T-helper 2 cell treated with Interferon-gamma antibody and Interleukin-4, amounts not matched to agents 5 μg/mL and 100 μg/mL, for 36 hours (primary cell): ENCODE measurements at regions not wholly inside any gene's neighbourhood (a gene's known extent, or its start where the extent isn't known, plus 50 kb on each side); places are given as distances from the start of the nearest gene placed in this dataset.
"Not testable (repeated sequence)": the region's sequence is repeated elsewhere in the genome, so short reads cannot be mapped to it uniquely, and the experiment has no call there.

Experiments
- DNase-seq: peaks from one replicate; pipeline ENCODE4 v3.0.0; 2021; ENCODE audit warnings: low spot score
- H3K27ac Mint-ChIP-seq: one replicate; pipeline ENCODE4 v1.8.0; 2021; ENCODE audit warnings: mild to moderate bottlenecking, mixed read lengths
- H3K27me3 Mint-ChIP-seq: one replicate; pipeline ENCODE4 v1.8.0; 2021; ENCODE audit warnings: low read depth, mixed read lengths
- H3K36me3 Mint-ChIP-seq: one replicate; pipeline ENCODE4 v1.8.0; 2021; ENCODE audit warnings: low read depth, mixed read lengths
- H3K4me1 Mint-ChIP-seq: one replicate; pipeline ENCODE4 v1.8.0; 2021; ENCODE audit warnings: low read depth, mixed read lengths
- H3K4me3 Mint-ChIP-seq: one replicate; pipeline ENCODE4 v1.8.0; 2022; ENCODE audit warnings: mild to moderate bottlenecking, moderate library complexity, mixed read lengths
- H3K9me3 Mint-ChIP-seq: one replicate; pipeline ENCODE4 v1.8.0; 2021; ENCODE audit warnings: mixed read lengths

- H3K4me1 Mint-ChIP-seq = no peaks in the 10 kb centered on the region
- H3K27ac Mint-ChIP-seq = no peak overlapping the region
- no peaks in the 10 kb centered on the region for H3K27me3 Mint-ChIP-seq
- H3K36me3 Mint-ChIP-seq = no peaks in the 10 kb centered on the region
- no peaks in the 10 kb centered on the region for H3K9me3 Mint-ChIP-seq
- no peak for DNase-seq
- H3K4me3 Mint-ChIP-seq = no peak overlapping the region
These were observed 60.4 kb upstream of the PDHA2 start for GRCh38 chr4:95779447-95779846.

GRCh38 chr4:95778666-95779065, 61.2 kb upstream of the PDHA2 start:
- no peaks in the 10 kb centered on the region for H3K27me3 Mint-ChIP-seq
- H3K4me1 Mint-ChIP-seq = no peaks in the 10 kb centered on the region
- H3K4me3 Mint-ChIP-seq = no peak overlapping the region
- no peaks in the 10 kb centered on the region for H3K36me3 Mint-ChIP-seq
- no peaks in the 10 kb centered on the region for H3K9me3 Mint-ChIP-seq
- DNase-seq = no peak
- H3K27ac Mint-ChIP-seq = no peak overlapping the region

- DNase-seq, H3K9me3 Mint-ChIP-seq, H3K27me3 Mint-ChIP-seq, H3K4me1 Mint-ChIP-seq, H3K27ac Mint-ChIP-seq, H3K36me3 Mint-ChIP-seq, H3K4me3 Mint-ChIP-seq: not testable (repeated sequence)
These were observed 69.3 kb upstream of the PDHA2 start for GRCh38 chr4:95770605-95771004.

- DNase-seq = no peak
- Mint-ChIP-seq H3K4me3 (no peak overlapping the region), H3K4me1 (no peaks in the 10 kb centered on the region), H3K36me3 (no peaks in the 10 kb centered on the region), H3K9me3 (no peaks in the 10 kb centered on the region), H3K27ac (no peak overlapping the region), H3K27me3 (no peaks in the 10 kb centered on the region)
These were observed 74.9 kb upstream of the PDHA2 start for GRCh38 chr4:95764961-95765360.

GRCh38 chr4:95761871-95762270, 78.0 kb upstream of the PDHA2 start:
- no peaks in the 10 kb centered on the region for H3K9me3 Mint-ChIP-seq
- H3K36me3 Mint-ChIP-seq = no peaks in the 10 kb centered on the region
- DNase-seq = no peak
- H3K27me3 Mint-ChIP-seq = no peaks in the 10 kb centered on the region
- H3K4me1 Mint-ChIP-seq = no peaks in the 10 kb centered on the region
- H3K27ac Mint-ChIP-seq = no peak overlapping the region
- H3K4me3 Mint-ChIP-seq = no peak overlapping the region

GRCh38 chr4:95761426-95761825, 78.5 kb upstream of the PDHA2 start:
- H3K4me3 Mint-ChIP-seq = no peak overlapping the region
- no peak overlapping the region for H3K27ac Mint-ChIP-seq
- no peak for DNase-seq
- H3K4me1 Mint-ChIP-seq = no peaks in the 10 kb centered on the region
- no peaks in the 10 kb centered on the region for H3K27me3 Mint-ChIP-seq
- no peaks in the 10 kb centered on the region for H3K9me3 Mint-ChIP-seq
- H3K36me3 Mint-ChIP-seq = no peaks in the 10 kb centered on the region

GRCh38 chr4:95760646-95761045, 79.2 kb upstream of the PDHA2 start:
- H3K27ac Mint-ChIP-seq, H3K36me3 Mint-ChIP-seq, H3K4me3 Mint-ChIP-seq, H3K27me3 Mint-ChIP-seq, DNase-seq, H3K4me1 Mint-ChIP-seq, H3K9me3 Mint-ChIP-seq: not testable (repeated sequence)

- Mint-ChIP-seq H3K4me3 (no peak overlapping the region), H3K36me3 (no peaks in the 10 kb centered on the region), H3K27me3 (no peaks in the 10 kb centered on the region), H3K27ac (no peak overlapping the region), H3K9me3 (no peaks in the 10 kb centered on the region), H3K4me1 (no peaks in the 10 kb centered on the region)
- no peak for DNase-seq
These were observed 81.9 kb upstream of the PDHA2 start for GRCh38 chr4:95758001-95758400.

GRCh38 chr4:95754667-95755066, 85.2 kb upstream of the PDHA2 start:
- H3K27ac Mint-ChIP-seq = no peak overlapping the region
- H3K4me3 Mint-ChIP-seq = no peak overlapping the region
- H3K36me3 Mint-ChIP-seq = no peaks in the 10 kb centered on the region

GRCh38 chr4:95749204-95749603, 90.7 kb upstream of the PDHA2 start:
- Mint-ChIP-seq H3K27me3 (no peaks in the 10 kb centered on the region), H3K4me3 (no peak overlapping the region), H3K4me1 (no peaks in the 10 kb centered on the region), H3K36me3 (no peaks in the 10 kb centered on the region), H3K9me3 (no peaks in the 10 kb centered on the region), H3K27ac (no peak overlapping the region)
- no peak for DNase-seq

More at GRCh38 chr4:95754667-95755066, 85.2 kb upstream of the PDHA2 start:
- H3K4me1 Mint-ChIP-seq = no peaks in the 10 kb centered on the region
- DNase-seq = no peak
- no peaks in the 10 kb centered on the region for H3K9me3 Mint-ChIP-seq
- H3K27me3 Mint-ChIP-seq = no peaks in the 10 kb centered on the region

GRCh38 chr4:95742872-95743271, 97.0 kb upstream of the PDHA2 start:
- Mint-ChIP-seq H3K4me3 (no peak overlapping the region), H3K4me1 (no peaks in the 10 kb centered on the region), H3K9me3 (no peaks in the 10 kb centered on the region), H3K27me3 (no peaks in the 10 kb centered on the region), H3K36me3 (no peaks in the 10 kb centered on the region), H3K27ac (no peak overlapping the region)
- no peak for DNase-seq

GRCh38 chr4:95742179-95742578, 97.7 kb upstream of the PDHA2 start:
- Mint-ChIP-seq H3K4me1 (no peaks in the 10 kb centered on the region), H3K4me3 (no peak overlapping the region), H3K27me3 (no peaks in the 10 kb centered on the region), H3K36me3 (no peaks in the 10 kb centered on the region), H3K27ac (no peak overlapping the region), H3K9me3 (no peaks in the 10 kb centered on the region)
- DNase-seq = no peak

- H3K36me3 Mint-ChIP-seq = no peaks in the 10 kb centered on the region
- H3K27ac Mint-ChIP-seq = no peak overlapping the region
- no peak overlapping the region for H3K4me3 Mint-ChIP-seq
- no peaks in the 10 kb centered on the region for H3K27me3 Mint-ChIP-seq
- no peaks in the 10 kb centered on the region for H3K4me1 Mint-ChIP-seq
- no peaks in the 10 kb centered on the region for H3K9me3 Mint-ChIP-seq
- no peak for DNase-seq
These were observed 107.8 kb upstream of the PDHA2 start for GRCh38 chr4:95732061-95732460.

GRCh38 chr4:95729596-95729995, 110.3 kb upstream of the PDHA2 start:
- Mint-ChIP-seq H3K4me1 (no peaks in the 10 kb centered on the region), H3K36me3 (no peaks in the 10 kb centered on the region), H3K27ac (no peak overlapping the region), H3K9me3 (no peaks in the 10 kb centered on the region), H3K27me3 (no peaks in the 10 kb centered on the region), H3K4me3 (no peak overlapping the region)
- DNase-seq = no peak

- Mint-ChIP-seq H3K4me1 (no peaks in the 10 kb centered on the region), H3K9me3 (no peaks in the 10 kb centered on the region), H3K4me3 (no peak overlapping the region), H3K27me3 (no peaks in the 10 kb centered on the region), H3K36me3 (no peaks in the 10 kb centered on the region), H3K27ac (no peak overlapping the region)
- DNase-seq = no peak
These were observed 111.7 kb upstream of the PDHA2 start for GRCh38 chr4:95728145-95728544.
